Hepatocyte (in vitro differentiated cells): ENCODE measurements at regions not wholly inside any gene's neighbourhood (a gene's known extent, or its start where the extent isn't known, plus 50 kb on each side); places are given as distances from the start of the nearest gene placed in this dataset.

Experiments used
- DNase-seq: peaks from one replicate; pipeline ENCODE4 v3.0.0-alpha.2; 2016; ENCODE audit warnings: low spot score
- H2AFZ ChIP-seq: fragments of 200-600 bp; sonication (generic); 2 replicates; pipeline ENCODE4 v1.6.0; 2016; ENCODE audit warnings: antibody characterized with exemption, mild to moderate bottlenecking
- H3K27ac ChIP-seq: fragments of 200-600 bp; sonication (generic); 2 replicates; pipeline ENCODE4 v1.5.1; 2016; ENCODE audit warnings: mild to moderate bottlenecking
- H3K27me3 ChIP-seq: fragments of 200-600 bp; sonication (generic); 2 replicates; pipeline ENCODE4 v1.6.1; 2016
- H3K36me3 ChIP-seq: fragments of 200-600 bp; sonication (generic); replicated peaks from 2 replicates; pipeline ENCODE4 v1.5.1; 2016; ENCODE audit warnings: low read depth; ENCODE audit not compliant: insufficient read depth
- H3K4me1 ChIP-seq: fragments of 200-600 bp; sonication (generic); 2 replicates; pipeline ENCODE4 v1.5.1; 2016; ENCODE audit warnings: mild to moderate bottlenecking, moderate library complexity; ENCODE audit not compliant: insufficient read depth
- H3K4me2 ChIP-seq: fragments of 200-600 bp; sonication (generic); 2 replicates; pipeline ENCODE4 v1.6.0; 2016
- H3K4me3 ChIP-seq: fragments of 200-600 bp; sonication (generic); 2 replicates; pipeline ENCODE4 v1.5.1; 2016; ENCODE audit warnings: mild to moderate bottlenecking
- H3K79me2 ChIP-seq: fragments of 200-600 bp; sonication (generic); 2 replicates; pipeline ENCODE4 v1.6.0; 2017; ENCODE audit warnings: mild to moderate bottlenecking
- H3K9me2 ChIP-seq: fragments of 200-600 bp; sonication (generic); replicated peaks from 2 replicates; pipeline ENCODE4 v1.6.0; 2017; ENCODE audit warnings: mild to moderate bottlenecking; ENCODE audit not compliant: insufficient read depth
- H3K9me3 ChIP-seq: fragments of 200-600 bp; sonication (generic); 2 replicates; pipeline ENCODE4 v1.5.1; 2016; ENCODE audit warnings: low read depth, mild to moderate bottlenecking
- H4K20me1 ChIP-seq: fragments of 200-600 bp; sonication (generic); 2 replicates; pipeline ENCODE4 v1.6.0; 2016; ENCODE audit warnings: mild to moderate bottlenecking; ENCODE audit not compliant: insufficient read depth, poor library complexity, severe bottlenecking
- EZH2 ChIP-seq: fragments of 200-600 bp; sonication (generic); IDR thresholded peaks from 2 replicates; pipeline ENCODE4 v1.6.1; 2016; ENCODE audit warnings: antibody characterized with exemption, mild to moderate bottlenecking, borderline replicate concordance
- EZH2phosphoT487 ChIP-seq: fragments of 200-600 bp; sonication (generic); IDR thresholded peaks from one replicate; pipeline ENCODE4 v1.6.1; 2018; ENCODE audit warnings: antibody characterized with exemption, mild to moderate bottlenecking, low read depth, moderate library complexity; ENCODE audit not compliant: unreplicated experiment, severe bottlenecking
- WGBS: methylation state at CpG from one replicate; pipeline ENCODE4 v1.1.6; 2016; ENCODE audit warnings: low lambda C conversion rate; ENCODE audit errors: missing lambda C conversion rate; 5-methylcytosine and 5-hydroxymethylcytosine counted together
- TF ChIP-seq, protein P1 (sequence below): fragments of 200-600 bp; sonication (generic); IDR thresholded peaks from 2 replicates; pipeline ENCODE4 v1.5.1; 2016; ENCODE audit warnings: antibody characterized with exemption, mild to moderate bottlenecking; ENCODE audit not compliant: poor library complexity

DNA sequence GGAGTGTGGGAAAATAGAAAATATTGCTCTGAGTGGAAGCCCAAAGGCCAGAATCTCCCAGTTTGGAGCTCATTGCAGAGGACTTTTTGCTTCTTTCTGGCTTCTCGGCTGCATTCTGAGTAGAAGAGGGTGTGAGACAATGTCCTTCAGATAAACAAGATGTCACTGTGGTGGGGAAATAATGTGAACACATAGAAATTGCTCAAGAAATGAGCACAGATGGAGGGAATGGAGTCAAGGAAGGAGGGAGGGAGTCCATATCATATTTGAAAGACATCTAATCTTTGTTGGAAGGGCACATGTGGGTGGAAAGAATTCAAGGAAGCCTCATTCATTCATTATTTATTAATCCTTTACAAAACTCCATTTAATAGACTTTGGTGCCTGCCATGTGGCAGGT is 145.3 kb downstream of the FAM43A start:
- Histone ChIP-seq H2AFZ (no peak overlapping the region), H3K36me3 (no peaks in the 10 kb centered on the region), H3K4me1 (no peaks in the 10 kb centered on the region), H3K9me3 (no peaks in the 10 kb centered on the region), H4K20me1 (no peaks in the 10 kb centered on the region), H3K4me3 (no peak overlapping the region), H3K4me2 (no peak overlapping the region), H3K27me3 (no peaks in the 10 kb centered on the region), H3K79me2 (no peaks in the 10 kb centered on the region), H3K9me2 (no peaks in the 10 kb centered on the region), H3K27ac (no peak overlapping the region)
- TF ChIP-seq, protein P1, sequence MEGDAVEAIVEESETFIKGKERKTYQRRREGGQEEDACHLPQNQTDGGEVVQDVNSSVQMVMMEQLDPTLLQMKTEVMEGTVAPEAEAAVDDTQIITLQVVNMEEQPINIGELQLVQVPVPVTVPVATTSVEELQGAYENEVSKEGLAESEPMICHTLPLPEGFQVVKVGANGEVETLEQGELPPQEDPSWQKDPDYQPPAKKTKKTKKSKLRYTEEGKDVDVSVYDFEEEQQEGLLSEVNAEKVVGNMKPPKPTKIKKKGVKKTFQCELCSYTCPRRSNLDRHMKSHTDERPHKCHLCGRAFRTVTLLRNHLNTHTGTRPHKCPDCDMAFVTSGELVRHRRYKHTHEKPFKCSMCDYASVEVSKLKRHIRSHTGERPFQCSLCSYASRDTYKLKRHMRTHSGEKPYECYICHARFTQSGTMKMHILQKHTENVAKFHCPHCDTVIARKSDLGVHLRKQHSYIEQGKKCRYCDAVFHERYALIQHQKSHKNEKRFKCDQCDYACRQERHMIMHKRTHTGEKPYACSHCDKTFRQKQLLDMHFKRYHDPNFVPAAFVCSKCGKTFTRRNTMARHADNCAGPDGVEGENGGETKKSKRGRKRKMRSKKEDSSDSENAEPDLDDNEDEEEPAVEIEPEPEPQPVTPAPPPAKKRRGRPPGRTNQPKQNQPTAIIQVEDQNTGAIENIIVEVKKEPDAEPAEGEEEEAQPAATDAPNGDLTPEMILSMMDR = no peak
- no peak for TF ChIP-seq EZH2
- no peak for TF ChIP-seq EZH2phosphoT487
- no peak for DNase-seq
- WGBS = 93% methylated on average over 1 of the region's 1 CpG

DNA sequence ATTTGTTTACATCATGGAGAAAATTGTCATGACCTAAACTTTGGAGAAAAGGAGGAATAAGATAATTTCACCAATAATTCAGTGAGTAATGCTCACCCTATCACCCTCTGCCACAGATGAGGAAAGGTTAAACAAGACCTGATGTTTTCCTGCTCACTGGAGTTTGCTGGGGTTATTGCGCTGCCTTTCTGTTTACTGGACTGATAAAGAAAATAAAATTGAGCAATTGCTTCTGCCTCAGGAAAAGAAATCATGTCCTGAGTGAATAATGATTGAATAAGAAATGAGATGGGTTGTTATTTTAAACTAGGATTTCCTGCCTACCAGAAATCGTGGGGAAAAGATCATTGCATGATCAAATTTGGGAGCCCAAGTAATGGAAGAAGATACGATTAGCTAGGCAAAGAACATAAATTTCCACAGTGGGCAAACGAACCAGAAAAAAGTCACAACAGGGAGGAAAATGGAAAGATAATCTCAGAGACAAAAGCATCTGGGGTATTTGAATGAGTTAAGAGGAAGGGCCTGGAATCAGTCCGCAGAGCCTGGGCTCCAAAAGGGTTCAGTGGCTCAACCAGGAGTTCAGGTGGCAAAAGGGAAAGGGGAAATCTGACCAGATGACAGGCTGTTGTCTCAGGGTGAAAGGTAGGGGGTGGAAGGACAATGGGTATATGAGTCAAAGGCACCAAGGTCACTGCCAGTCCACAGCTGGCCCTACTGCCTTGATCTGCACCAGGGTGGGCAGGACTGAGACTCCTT is 146.8 kb downstream of the FAM43A start:
- Histone ChIP-seq H4K20me1 (no peaks in the 10 kb centered on the region), H3K9me2 (no peaks in the 10 kb centered on the region), H3K9me3 (no peaks in the 10 kb centered on the region), H3K4me3 (no peak overlapping the region), H3K79me2 (no peaks in the 10 kb centered on the region), H3K4me2 (no peak overlapping the region), H3K4me1 (no peaks in the 10 kb centered on the region), H3K27me3 (no peaks in the 10 kb centered on the region), H3K36me3 (no peaks in the 10 kb centered on the region), H3K27ac (no peak overlapping the region), H2AFZ (no peak overlapping the region)
- no peak for DNase-seq
- TF ChIP-seq EZH2phosphoT487 = no peak
- 80% methylated on average over 5 of the region's 5 CpGs for WGBS

DNA sequence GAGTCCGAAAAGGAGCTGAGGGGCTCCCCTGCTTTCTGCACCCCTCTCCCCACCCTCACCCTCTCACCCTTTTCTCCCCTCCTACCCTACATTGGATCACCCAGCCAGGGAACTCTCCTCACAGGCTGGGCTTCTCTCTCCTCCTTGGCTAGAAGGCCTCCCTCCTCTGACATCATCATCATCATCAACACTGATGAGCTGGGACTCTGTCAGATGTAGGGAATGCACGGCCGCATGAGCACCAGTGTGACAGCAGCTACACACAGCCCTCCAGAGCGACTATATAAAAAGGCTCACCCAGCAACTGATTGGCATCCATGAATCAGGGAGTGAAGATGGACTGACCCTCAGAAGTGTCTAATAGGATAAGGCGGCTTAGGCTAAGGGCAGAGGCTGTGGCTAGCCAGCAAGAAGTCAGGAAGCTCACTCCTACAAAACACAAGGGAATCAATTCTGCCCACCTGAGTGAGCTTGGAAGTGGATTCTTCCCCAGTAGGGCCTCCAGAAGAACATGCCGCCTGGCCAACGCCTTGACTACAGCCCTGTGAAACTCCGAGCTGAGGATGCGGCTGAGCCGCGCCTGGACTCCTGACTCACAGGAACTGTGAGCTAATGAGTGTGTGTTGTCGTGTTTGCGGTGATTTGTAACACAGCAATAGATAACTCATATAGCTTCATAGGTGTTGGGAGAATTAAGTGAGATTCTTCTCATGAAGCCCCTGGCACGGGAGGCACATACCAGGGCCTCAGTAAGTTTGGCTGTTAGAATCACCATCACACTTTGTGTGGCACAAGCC is 147.6 kb downstream of the FAM43A start:
- Histone ChIP-seq H3K9me2 (no peaks in the 10 kb centered on the region), H3K79me2 (no peaks in the 10 kb centered on the region), H3K27ac (no peak overlapping the region), H3K4me2 (no peak overlapping the region), H4K20me1 (no peaks in the 10 kb centered on the region), H3K9me3 (no peaks in the 10 kb centered on the region), H3K36me3 (no peaks in the 10 kb centered on the region), H2AFZ (no peak overlapping the region), H3K4me1 (no peaks in the 10 kb centered on the region), H3K4me3 (no peak overlapping the region), H3K27me3 (no peaks in the 10 kb centered on the region)
- no peak for TF ChIP-seq EZH2phosphoT487
- no peak for TF ChIP-seq EZH2
- TF ChIP-seq, protein P1 = no peak
- DNase-seq = no peak
- WGBS = 91% methylated on average over 14 of the region's 14 CpGs

DNA sequence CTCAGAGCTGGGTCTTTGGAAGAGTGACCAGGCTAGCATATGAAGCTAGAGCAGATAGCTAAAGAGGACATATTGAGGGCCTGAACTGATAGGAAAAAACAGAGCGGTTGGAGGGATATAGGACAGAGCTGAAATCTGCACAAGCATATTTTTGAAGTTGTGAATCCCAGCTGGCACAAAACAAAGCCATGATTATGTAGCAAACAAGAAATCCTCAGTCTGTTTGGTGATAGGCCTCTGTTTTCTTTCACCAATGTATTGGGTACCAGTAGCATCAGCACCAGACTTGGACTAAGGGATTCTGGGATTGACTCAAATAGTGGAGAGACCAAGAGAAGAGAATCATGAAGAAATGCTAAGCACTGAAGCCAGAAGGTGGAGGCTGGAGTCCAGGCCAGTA is 151.0 kb downstream of the FAM43A start:
- H2AFZ ChIP-seq = no peak overlapping the region
- no peak overlapping the region for H3K4me2 ChIP-seq
- H3K4me1 ChIP-seq = no peaks in the 10 kb centered on the region
- 25% methylated on average over 1 of the region's 1 CpG for WGBS
- DNase-seq = no peak
- H3K27me3 ChIP-seq = no peaks in the 10 kb centered on the region
- no peak overlapping the region for H3K27ac ChIP-seq
- no peaks in the 10 kb centered on the region for H3K36me3 ChIP-seq
- H3K79me2 ChIP-seq = no peaks in the 10 kb centered on the region
- TF ChIP-seq, protein P1 = no peak
- TF ChIP-seq EZH2 (no peak), EZH2phosphoT487 (no peak)
- H3K4me3 ChIP-seq = no peak overlapping the region
- no peaks in the 10 kb centered on the region for H3K9me2 ChIP-seq
- H3K9me3 ChIP-seq = no peaks in the 10 kb centered on the region
- no peaks in the 10 kb centered on the region for H4K20me1 ChIP-seq
